Breast epithelium (tissue), 3 donors: ENCODE measurements at regions not wholly inside any gene's neighbourhood (a gene's known extent, or its start where the extent isn't known, plus 50 kb on each side); places are given as distances from the start of the nearest gene placed in this dataset.

Experiments
- POLR2A ChIP-seq: fragments of 450-650 bp; IDR thresholded peaks from one replicate; pipeline ENCODE4 v1.6.1; 2016; ENCODE audit warnings: antibody characterized with exemption, mild to moderate bottlenecking, moderate library complexity
- POLR2AphosphoS5 ChIP-seq, 3 donors: sonication (generic); formaldehyde crosslinking; IDR thresholded peaks; one replicate each; pipeline ENCODE4 v1.6.1; 2017; ENCODE audit warnings: antibody characterized with exemption in 3 of 3
- TF ChIP-seq, protein P1 (sequence below), 3 donors: fragments of 450-650 bp; IDR thresholded peaks; one replicate each; pipeline ENCODE4 v1.5.1; 2016 to 2017; ENCODE audit warnings: antibody characterized with exemption in 3 of 3, mild to moderate bottlenecking in 3 of 3, moderate library complexity in 3 of 3

DNA sequence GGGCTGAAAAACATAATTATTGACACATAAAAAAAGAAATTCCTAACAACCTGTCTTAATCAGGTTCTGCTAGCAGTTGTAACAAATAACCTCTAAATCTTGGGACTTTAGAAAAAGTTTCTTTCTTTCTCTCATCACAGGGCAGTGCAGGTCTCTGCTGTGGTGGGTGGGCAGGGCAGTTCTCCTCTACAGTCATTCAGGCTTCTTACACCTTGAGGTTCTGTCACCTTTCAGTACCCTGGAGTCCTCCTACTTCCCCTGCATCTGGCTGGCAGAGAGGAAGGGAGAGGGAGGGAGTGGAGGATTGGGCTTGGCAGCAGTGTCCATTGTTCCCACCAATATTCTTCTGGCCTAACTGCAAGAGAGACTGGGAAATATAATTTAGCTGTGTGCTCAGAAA lies 112.2 kb upstream of the ANKRD55 start:
- TF ChIP-seq, protein P1, sequence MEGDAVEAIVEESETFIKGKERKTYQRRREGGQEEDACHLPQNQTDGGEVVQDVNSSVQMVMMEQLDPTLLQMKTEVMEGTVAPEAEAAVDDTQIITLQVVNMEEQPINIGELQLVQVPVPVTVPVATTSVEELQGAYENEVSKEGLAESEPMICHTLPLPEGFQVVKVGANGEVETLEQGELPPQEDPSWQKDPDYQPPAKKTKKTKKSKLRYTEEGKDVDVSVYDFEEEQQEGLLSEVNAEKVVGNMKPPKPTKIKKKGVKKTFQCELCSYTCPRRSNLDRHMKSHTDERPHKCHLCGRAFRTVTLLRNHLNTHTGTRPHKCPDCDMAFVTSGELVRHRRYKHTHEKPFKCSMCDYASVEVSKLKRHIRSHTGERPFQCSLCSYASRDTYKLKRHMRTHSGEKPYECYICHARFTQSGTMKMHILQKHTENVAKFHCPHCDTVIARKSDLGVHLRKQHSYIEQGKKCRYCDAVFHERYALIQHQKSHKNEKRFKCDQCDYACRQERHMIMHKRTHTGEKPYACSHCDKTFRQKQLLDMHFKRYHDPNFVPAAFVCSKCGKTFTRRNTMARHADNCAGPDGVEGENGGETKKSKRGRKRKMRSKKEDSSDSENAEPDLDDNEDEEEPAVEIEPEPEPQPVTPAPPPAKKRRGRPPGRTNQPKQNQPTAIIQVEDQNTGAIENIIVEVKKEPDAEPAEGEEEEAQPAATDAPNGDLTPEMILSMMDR (IDR thresholded peaks at IDR 0.05), result no peak
- no peak for TF ChIP-seq POLR2A
- no peak for TF ChIP-seq POLR2AphosphoS5 (IDR thresholded peaks at IDR 0.05)
